ENCODE measurements at regions not wholly inside any gene's neighbourhood (a gene's known extent, or its start where the extent isn't known, plus 50 kb on each side); places are given as distances from the start of the nearest gene placed in this dataset.

- H3K9me3 ChIP-seq (ENCODE audit: control insufficient read depth, insufficient read depth, low read depth, low read length) = no peaks in the 10 kb centered on the region
- POLR2A ChIA-PET = no interaction called here
- TF ChIP-seq, protein P1, sequence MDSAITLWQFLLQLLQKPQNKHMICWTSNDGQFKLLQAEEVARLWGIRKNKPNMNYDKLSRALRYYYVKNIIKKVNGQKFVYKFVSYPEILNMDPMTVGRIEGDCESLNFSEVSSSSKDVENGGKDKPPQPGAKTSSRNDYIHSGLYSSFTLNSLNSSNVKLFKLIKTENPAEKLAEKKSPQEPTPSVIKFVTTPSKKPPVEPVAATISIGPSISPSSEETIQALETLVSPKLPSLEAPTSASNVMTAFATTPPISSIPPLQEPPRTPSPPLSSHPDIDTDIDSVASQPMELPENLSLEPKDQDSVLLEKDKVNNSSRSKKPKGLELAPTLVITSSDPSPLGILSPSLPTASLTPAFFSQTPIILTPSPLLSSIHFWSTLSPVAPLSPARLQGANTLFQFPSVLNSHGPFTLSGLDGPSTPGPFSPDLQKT (IDR thresholded peaks at IDR 0.05; ENCODE audit: borderline replicate concordance, low read depth, low read length) = no peak
- TF ChIP-seq, protein P2, sequence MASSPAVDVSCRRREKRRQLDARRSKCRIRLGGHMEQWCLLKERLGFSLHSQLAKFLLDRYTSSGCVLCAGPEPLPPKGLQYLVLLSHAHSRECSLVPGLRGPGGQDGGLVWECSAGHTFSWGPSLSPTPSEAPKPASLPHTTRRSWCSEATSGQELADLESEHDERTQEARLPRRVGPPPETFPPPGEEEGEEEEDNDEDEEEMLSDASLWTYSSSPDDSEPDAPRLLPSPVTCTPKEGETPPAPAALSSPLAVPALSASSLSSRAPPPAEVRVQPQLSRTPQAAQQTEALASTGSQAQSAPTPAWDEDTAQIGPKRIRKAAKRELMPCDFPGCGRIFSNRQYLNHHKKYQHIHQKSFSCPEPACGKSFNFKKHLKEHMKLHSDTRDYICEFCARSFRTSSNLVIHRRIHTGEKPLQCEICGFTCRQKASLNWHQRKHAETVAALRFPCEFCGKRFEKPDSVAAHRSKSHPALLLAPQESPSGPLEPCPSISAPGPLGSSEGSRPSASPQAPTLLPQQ (tag by site-specific recombination; IDR thresholded peaks at IDR 0.05) = no peak
- TF ChIP-seq ZNF626 (tag by site-specific recombination; IDR thresholded peaks at IDR 0.05) (no peak), ZNF660 (tag by site-specific recombination; IDR thresholded peaks at IDR 0.05) (no peak), ZNF221 (tag by site-specific recombination; IDR thresholded peaks at IDR 0.05; ENCODE audit: borderline replicate concordance) (no peak), ZNF138 (tag by site-specific recombination; IDR thresholded peaks at IDR 0.05; ENCODE audit: borderline replicate concordance) (no peak), ZNF16 (tag by site-specific recombination; IDR thresholded peaks at IDR 0.05; ENCODE audit: low read depth) (no peak), ZNF211 (tag by site-specific recombination; IDR thresholded peaks at IDR 0.05; ENCODE audit: low read depth) (no peak), GLI2 (tag by site-specific recombination; IDR thresholded peaks at IDR 0.05; ENCODE audit: borderline replicate concordance, low read depth) (no peak), ZNF132 (tag by site-specific recombination; IDR thresholded peaks at IDR 0.05; ENCODE audit: borderline replicate concordance) (no peak), ATF2 (tag by site-specific recombination; IDR thresholded peaks at IDR 0.05; ENCODE audit: low read depth) (no peak), ZNF529 (tag by site-specific recombination; IDR thresholded peaks at IDR 0.05; ENCODE audit: insufficient replicate concordance) (no peak), ZNF792 (tag by site-specific recombination; IDR thresholded peaks at IDR 0.05) (no peak), ZSCAN18 (tag by site-specific recombination; IDR thresholded peaks at IDR 0.05) (no peak), ZNF404 (tag by site-specific recombination; IDR thresholded peaks at IDR 0.05) (no peak), IKZF3 (tag by site-specific recombination; IDR thresholded peaks at IDR 0.05) (no peak), ZNF530 (tag by site-specific recombination; IDR thresholded peaks at IDR 0.05; ENCODE audit: low read depth) (no peak)
- TF ChIP-seq, protein P3, sequence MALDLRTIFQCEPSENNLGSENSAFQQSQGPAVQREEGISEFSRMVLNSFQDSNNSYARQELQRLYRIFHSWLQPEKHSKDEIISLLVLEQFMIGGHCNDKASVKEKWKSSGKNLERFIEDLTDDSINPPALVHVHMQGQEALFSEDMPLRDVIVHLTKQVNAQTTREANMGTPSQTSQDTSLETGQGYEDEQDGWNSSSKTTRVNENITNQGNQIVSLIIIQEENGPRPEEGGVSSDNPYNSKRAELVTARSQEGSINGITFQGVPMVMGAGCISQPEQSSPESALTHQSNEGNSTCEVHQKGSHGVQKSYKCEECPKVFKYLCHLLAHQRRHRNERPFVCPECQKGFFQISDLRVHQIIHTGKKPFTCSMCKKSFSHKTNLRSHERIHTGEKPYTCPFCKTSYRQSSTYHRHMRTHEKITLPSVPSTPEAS (tag by site-specific recombination; IDR thresholded peaks at IDR 0.05) = no peak
- H3K27ac ChIP-seq (ENCODE audit: extremely low read depth, low read depth, low read length) = no peak overlapping the region
- no peak overlapping the region for H3K4me3 ChIP-seq (ENCODE audit: low read depth, low read length)
- no peaks in the 10 kb centered on the region for H3K36me3 ChIP-seq (ENCODE audit: control insufficient read depth in 2 of 2, insufficient read depth in 1 of 2, low read length in 2 of 2)
- no peaks in the 10 kb centered on the region for H3K4me1 ChIP-seq (ENCODE audit: control insufficient read depth, insufficient read depth, low read length)
- CTCF ChIA-PET = no interaction called here
Observed at GRCh38 chr11:134511255-134511654, 99.2 kb upstream of the B3GAT1 start.

Measured in HEK293 (cell line).